Endothelial cell of umbilical vein (primary cell): ENCODE measurements at regions not wholly inside any gene's neighbourhood (a gene's known extent, or its start where the extent isn't known, plus 50 kb on each side); places are given as distances from the start of the nearest gene placed in this dataset.

Experiments
- BruUV-seq: library from RNA; stranded (reverse); fragments of 400-500 nt; replicated peaks from 2 replicates; lab custom pipeline; 2021; lab: Mats Ljungman, UMichigan
- CTCF ChIA-PET: fragments of 300-600, 350-600 bp; sonication (Branson Sonifier 250); formaldehyde crosslinking; loops from one replicate; lab custom pipeline; 2021; ENCODE audit warnings: antibody characterized with exemption, inconsistent platforms; lab: Charles Lee
- POLR2A ChIA-PET: fragments of 300-600, 350-600 bp; sonication (Branson Sonifier 250); formaldehyde crosslinking; loops from one replicate; lab custom pipeline; 2021; ENCODE audit warnings: antibody characterized with exemption, inconsistent platforms; lab: Charles Lee
- DNase-seq: peaks from one replicate; pipeline ENCODE4 v3.0.0-alpha.2; 2011; ENCODE audit warnings: low read depth, low spot score
- FAIRE-seq: peaks from 2 replicates; lab custom pipeline; 2011; peaks lifted over from hg19 to GRCh38; lab: Jason Lieb, UNC
- H2AFZ ChIP-seq: 2 replicates; pipeline ENCODE4 v1.6.0; 2012; ENCODE audit warnings: low read depth, low read length, control low read depth, inconsistent platforms
- H3K27ac ChIP-seq: 2 replicates; pipeline ENCODE4 v1.5.1; 2011; ENCODE audit warnings: low read depth, mild to moderate bottlenecking, control low read depth, low read length, moderate library complexity; ENCODE audit not compliant: insufficient read depth
- H3K27me3 ChIP-seq, 2 experiments: 2 replicates each; pipeline versions ENCODE4 v1.6.0 to v1.6.1; 2011; ENCODE audit warnings: low read length in 2 of 2, mixed read lengths in 1 of 2; ENCODE audit not compliant: control insufficient read depth in 2 of 2, insufficient read depth in 2 of 2
- H3K36me3 ChIP-seq, 2 experiments: 2 replicates in 1 of 2; 3 replicates in 1 of 2; pipeline ENCODE4 v1.5.1; 2011; ENCODE audit warnings: low read length in 2 of 2, mild to moderate bottlenecking in 1 of 2, moderate library complexity in 1 of 2; ENCODE audit not compliant: control insufficient read depth in 2 of 2, insufficient read depth in 2 of 2; ENCODE audit errors: extremely low read depth in 1 of 2
- H3K4me1 ChIP-seq: 3 replicates; pipeline ENCODE4 v1.5.1; 2011; ENCODE audit warnings: mild to moderate bottlenecking, low read length; ENCODE audit not compliant: control insufficient read depth, insufficient read depth; ENCODE audit errors: extremely low read depth
- H3K4me2 ChIP-seq: 2 replicates; pipeline ENCODE4 v1.6.1; 2011; ENCODE audit warnings: low read length, control low read depth, mixed read lengths; ENCODE audit not compliant: insufficient read depth
- H3K4me3 ChIP-seq, 3 experiments: fragments of 200-600 bp in 1 of 3; sonication (generic), shearing (Covaris generic) in 1 of 3; replicated peaks in 1 of 3; 2 replicates each; pipeline ENCODE4 v1.5.1; 2011 to 2016; ENCODE audit warnings: control low read depth in 3 of 3, low read length in 3 of 3, mild to moderate bottlenecking in 2 of 3, inconsistent platforms in 1 of 3, low read depth in 1 of 3, moderate library complexity in 1 of 3; ENCODE audit not compliant: insufficient read depth in 1 of 3
- H3K79me2 ChIP-seq: 2 replicates; pipeline ENCODE4 v1.6.0; 2012; ENCODE audit warnings: low read length, inconsistent platforms; ENCODE audit not compliant: control insufficient read depth, insufficient read depth
- H3K9ac ChIP-seq: replicated peaks from 2 replicates; pipeline ENCODE3; 2011; ENCODE audit warnings: low read length, control low read depth; ENCODE audit not compliant: insufficient read depth; ENCODE audit errors: extremely low read depth
- H3K9me1 ChIP-seq: replicated peaks from 3 replicates; pipeline ENCODE4 v1.6.0; 2011; ENCODE audit warnings: mild to moderate bottlenecking, low read length; ENCODE audit not compliant: control insufficient read depth, insufficient read depth; ENCODE audit errors: extremely low read depth
- H3K9me3 ChIP-seq: replicated peaks from 2 replicates; pipeline ENCODE4 v1.5.1; 2012; ENCODE audit warnings: low read length, inconsistent platforms; ENCODE audit not compliant: control insufficient read depth, insufficient read depth
- H4K20me1 ChIP-seq: replicated peaks from 2 replicates; pipeline ENCODE3; 2011; ENCODE audit warnings: mild to moderate bottlenecking, low read length; ENCODE audit not compliant: control insufficient read depth, insufficient read depth; ENCODE audit errors: extremely low read depth
- EZH2 ChIP-seq: IDR thresholded peaks from 2 replicates; pipeline ENCODE4 v1.6.1; 2012; ENCODE audit warnings: borderline replicate concordance, low read depth, mild to moderate bottlenecking, moderate library complexity, low read length, inconsistent platforms; ENCODE audit not compliant: severe bottlenecking
- FOS ChIP-seq: IDR thresholded peaks from 2 replicates; pipeline ENCODE4 v1.6.1; 2011; ENCODE audit warnings: mild to moderate bottlenecking, low read length, moderate library complexity, borderline replicate concordance; ENCODE audit not compliant: insufficient read depth
- GATA2 ChIP-seq: IDR thresholded peaks from 2 replicates; pipeline ENCODE4 v1.7.0; 2011; ENCODE audit warnings: low read depth, mild to moderate bottlenecking, moderate library complexity, mixed read lengths, low read length; ENCODE audit not compliant: insufficient read length, insufficient read depth
- JUN ChIP-seq: IDR thresholded peaks from 2 replicates; pipeline ENCODE4 v1.6.1; 2011; ENCODE audit warnings: borderline replicate concordance, low read depth; ENCODE audit not compliant: insufficient read length, insufficient read depth
- MAX ChIP-seq: IDR thresholded peaks from 2 replicates; pipeline ENCODE4 v1.6.1; 2011; ENCODE audit not compliant: insufficient read depth, insufficient read length
- MYC ChIP-seq: IDR thresholded peaks from one replicate; pipeline ENCODE4 v1.6.1; 2011; ENCODE audit warnings: mild to moderate bottlenecking, low read depth, low read length
- POLR2A ChIP-seq: IDR thresholded peaks from 2 replicates; pipeline ENCODE4 v1.6.1; 2012; ENCODE audit warnings: low read depth, mild to moderate bottlenecking, control low read depth, low read length
- POLR2AphosphoS5 ChIP-seq: IDR thresholded peaks from 2 replicates; pipeline ENCODE4 v1.6.1; 2012; ENCODE audit warnings: low read depth, mild to moderate bottlenecking, control low read depth, low read length, moderate library complexity; ENCODE audit not compliant: insufficient read depth
- dilution Hi-C: fragments of 300-500 bp; cut with MboI; formaldehyde crosslinking; loops from one replicate; pipeline ENCODE4 v1.15.0; 2019; ENCODE audit warnings: low sequenced_read_pairs; ENCODE audit not compliant: extremely low pct_ligation_motif_present
- intact Hi-C: fragments of 100-400 bp; cut with micrococcal nuclease; formaldehyde crosslinking; loops from one replicate; pipeline ENCODE4 v1.10.0; 2022

DNA sequence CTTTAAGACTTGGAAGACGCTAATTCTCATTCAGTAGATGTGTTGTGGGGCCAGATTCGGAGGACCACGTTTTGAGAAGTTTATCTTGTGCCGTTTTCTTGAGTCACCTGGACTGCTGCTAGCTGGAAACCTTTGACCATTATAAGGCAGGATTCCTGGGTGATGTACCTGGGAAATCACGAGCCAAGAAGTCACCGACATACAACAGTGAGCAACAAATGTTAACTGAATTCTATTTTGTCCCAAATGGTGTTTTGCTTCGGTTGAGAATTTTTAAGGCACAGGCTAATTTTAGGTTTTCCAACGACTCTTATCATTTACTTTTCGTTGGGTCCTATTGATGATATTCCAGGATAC, 93.4 kb upstream of the BTN3A2 start:
- BruUV-seq, result no TSS peak
- TF ChIP-seq JUN (no peak), MAX (no peak), POLR2A (no peak), GATA2 (no peak), FOS (no peak), EZH2 (no peak), POLR2AphosphoS5 (no peak), MYC (no peak)
- POLR2A ChIA-PET, result interaction anchor here (0.5 to 7.3 kb wide), 4 partner anchors 13 to 67 kb away, joined by 5 to 60 read pairs (median 22); a partner anchor contains a TSS

More for the DNA sequence above, 93.4 kb upstream of the BTN3A2 start:
- intact Hi-C loops, result loop anchor here (1.0 to 5.0 kb wide), 10 partner anchors 21 to 861 kb away; a partner anchor contains a TSS
- H3K4me1 ChIP-seq, result peaks cover 27% of the 10 kb centered on the region
- no peaks in the 10 kb centered on the region for H3K27me3 ChIP-seq
- dilution Hi-C loops, result no loop called here
- peak overlapping the region; percentile 86 for H3K9ac ChIP-seq
- CTCF ChIA-PET, result interaction anchor here (1.1 to 3.9 kb wide), 8 partner anchors 13 to 324 kb away, joined by 3 to 29 read pairs (median 9); a partner anchor contains a TSS
- FAIRE-seq, result no peak
- H3K79me2 ChIP-seq, result no peaks in the 10 kb centered on the region
- H3K4me3 ChIP-seq, result peak overlapping the region; percentile 34 to 77 (median 40)
- H2AFZ ChIP-seq, result peak overlapping the region; percentile 89
- no peaks in the 10 kb centered on the region for H3K9me3 ChIP-seq
- no peaks in the 10 kb centered on the region for H4K20me1 ChIP-seq
- H3K9me1 ChIP-seq, result no peaks in the 10 kb centered on the region
- H3K36me3 ChIP-seq, result no peaks in the 10 kb centered on the region
- peak overlapping the region; percentile 98 for H3K4me2 ChIP-seq
- DNase-seq, result no peak
- H3K27ac ChIP-seq, result peak overlapping the region; percentile 72
